Spleen (tissue), 11 donors: ENCODE measurements at regions not wholly inside any gene's neighbourhood (a gene's known extent, or its start where the extent isn't known, plus 50 kb on each side); places are given as distances from the start of the nearest gene placed in this dataset.

Source experiments
- DNase-seq: peaks from one replicate; pipeline ENCODE4 v3.0.0-alpha.2; 2020
- H3K27ac ChIP-seq, 8 donors: fragments of 200-600 bp; sonication (generic) in 7 of 8; 1 replicate in 4 of 8; 2 replicates in 4 of 8; pipeline versions ENCODE4 v1.5.0 to v1.8.0; 2016 to 2021; ENCODE audit warnings: inconsistent platforms in 4 of 8, mild to moderate bottlenecking in 4 of 8, moderate library complexity in 1 of 8
- H3K27me3 ChIP-seq, 7 donors: fragments of 200-600 bp; sonication (generic) in 6 of 7; replicated peaks in 1 of 7; 1 replicate in 4 of 7; 2 replicates in 3 of 7; pipeline versions ENCODE4 v1.5.0 to v1.8.0; 2016 to 2021; ENCODE audit warnings: inconsistent platforms in 3 of 7, mild to moderate bottlenecking in 1 of 7
- H3K36me3 ChIP-seq, 6 donors: fragments of 200-600 bp; sonication (generic) in 5 of 6; 1 replicate in 4 of 6; 2 replicates in 2 of 6; pipeline versions ENCODE4 v1.5.0 to v1.8.0; 2016 to 2021; ENCODE audit warnings: inconsistent platforms in 2 of 6
- H3K4me1 ChIP-seq, 6 donors: fragments of 200-600 bp; sonication (generic) in 5 of 6; 1 replicate in 3 of 6; 2 replicates in 3 of 6; pipeline versions ENCODE4 v1.5.0 to v1.8.0; 2016 to 2021; ENCODE audit warnings: inconsistent platforms in 3 of 6
- H3K4me3 ChIP-seq, 8 donors: fragments of 200-600 bp; sonication (generic) in 7 of 8; 1 replicate in 4 of 8; 2 replicates in 4 of 8; pipeline versions ENCODE4 v1.5.0 to v1.8.0; 2016 to 2021; ENCODE audit warnings: inconsistent platforms in 4 of 8, mild to moderate bottlenecking in 4 of 8, moderate library complexity in 2 of 8
- H3K9me3 ChIP-seq, 8 donors: fragments of 200-600 bp; sonication (generic) in 7 of 8; 1 replicate in 4 of 8; 2 replicates in 4 of 8; pipeline versions ENCODE4 v1.5.0 to v1.8.0; 2016 to 2021; ENCODE audit warnings: inconsistent platforms in 4 of 8
- POLR2A ChIP-seq, 3 donors: fragments of 450-650 bp; IDR thresholded peaks; one replicate each; pipeline ENCODE4 v1.5.1; 2017; ENCODE audit warnings: antibody characterized with exemption in 3 of 3, mild to moderate bottlenecking in 1 of 3
- POLR2AphosphoS5 ChIP-seq, 3 donors: sonication (generic); formaldehyde crosslinking; IDR thresholded peaks; one replicate each; pipeline ENCODE4 v1.5.1; 2017; ENCODE audit warnings: antibody characterized with exemption in 3 of 3
- WGBS, 5 donors: extraction: QIAGEN DNeasy Blood & Tissue Kit in 3 of 5; methylation state at CpG; one replicate each; pipeline versions ENCODE4 v1.1.5 to v1.1.7; 2013 to 2018; 5-methylcytosine and 5-hydroxymethylcytosine counted together
- intact Hi-C: fragments of 100-400 bp; cut with DNase I; formaldehyde crosslinking; loops from one replicate; pipeline ENCODE4 v1.15.0; 2023; ENCODE audit warnings: low total_unique reads
- TF ChIP-seq, protein P1 (sequence below), 11 experiments: fragments of 200-600 bp in 7 of 11; fragments of 450-650 bp in 4 of 11; sonication (generic) in 4 of 11; IDR thresholded peaks in 8 of 11; conservative IDR thresholded peaks in 3 of 11; 1 replicate in 7 of 11; 2 replicates in 4 of 11; pipeline versions ENCODE4 v1.4.0 to v1.8.0; 2016 to 2021; ENCODE audit warnings: antibody characterized with exemption in 11 of 11, inconsistent platforms in 4 of 11, mild to moderate bottlenecking in 1 of 11
- donor health status: healthy with polysubstance abuse.
- donor health status: DM: no; HTN: no; CAD: no; lungs with moderate emphysema.
- donor health status: DM: no; HTN: no; CAD: no.
- donor health status: Bipolar disorder and iron deficiency.
- donor health status: healthy.
- donor health status: DM: no; HTN: no; CAD: no.
- donor health status: DM: yes; HTN: yes; CAD: no.

GRCh38 chr6:78482801-78483552 lies 384.4 kb upstream of the IRAK1BP1 start:
- 60 to 78% (median 71%) methylated on average over 4 of the region's 4 CpGs for WGBS, 5 donors

DNA sequence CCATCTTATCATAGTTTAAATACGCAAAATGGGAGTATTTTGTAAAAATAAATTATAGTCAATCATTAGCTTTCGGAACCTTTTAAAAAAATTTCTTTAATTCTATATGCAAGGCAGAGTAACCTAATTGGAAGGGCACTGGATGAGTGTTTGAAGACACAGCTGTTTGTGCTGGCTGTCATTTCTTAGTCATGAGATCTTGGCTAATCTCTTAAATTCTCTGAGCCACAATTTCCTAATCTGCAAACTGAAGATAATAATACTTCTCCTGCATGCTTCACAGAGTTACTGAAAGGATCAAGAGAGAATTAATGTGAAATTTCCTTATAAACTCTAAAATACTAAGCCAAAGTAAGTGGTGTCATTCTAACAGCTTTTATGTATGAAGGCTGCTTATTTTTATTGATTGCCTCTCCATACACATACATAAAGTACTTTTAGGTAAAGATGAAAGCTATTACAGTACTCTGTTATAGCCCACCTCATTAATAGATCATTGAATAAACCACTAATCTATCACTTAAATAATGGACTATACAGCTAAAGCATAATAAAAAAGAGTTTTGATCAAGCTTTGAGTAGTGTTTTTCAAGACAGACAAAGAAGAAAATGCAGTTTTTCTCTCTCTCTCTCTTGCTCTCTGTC lies 383.7 kb upstream of the IRAK1BP1 start:
- no peak for DNase-seq
- 62 to 80% (median 79%) methylated on average over 2 of the region's 2 CpGs for WGBS, 5 donors

More at GRCh38 chr6:78482801-78483552, 384.4 kb upstream of the IRAK1BP1 start:
- TF ChIP-seq POLR2A (IDR thresholded peaks at IDR 0.05) (no peak), POLR2AphosphoS5 (IDR thresholded peaks at IDR 0.05) (no peak)
- TF ChIP-seq, protein P1, sequence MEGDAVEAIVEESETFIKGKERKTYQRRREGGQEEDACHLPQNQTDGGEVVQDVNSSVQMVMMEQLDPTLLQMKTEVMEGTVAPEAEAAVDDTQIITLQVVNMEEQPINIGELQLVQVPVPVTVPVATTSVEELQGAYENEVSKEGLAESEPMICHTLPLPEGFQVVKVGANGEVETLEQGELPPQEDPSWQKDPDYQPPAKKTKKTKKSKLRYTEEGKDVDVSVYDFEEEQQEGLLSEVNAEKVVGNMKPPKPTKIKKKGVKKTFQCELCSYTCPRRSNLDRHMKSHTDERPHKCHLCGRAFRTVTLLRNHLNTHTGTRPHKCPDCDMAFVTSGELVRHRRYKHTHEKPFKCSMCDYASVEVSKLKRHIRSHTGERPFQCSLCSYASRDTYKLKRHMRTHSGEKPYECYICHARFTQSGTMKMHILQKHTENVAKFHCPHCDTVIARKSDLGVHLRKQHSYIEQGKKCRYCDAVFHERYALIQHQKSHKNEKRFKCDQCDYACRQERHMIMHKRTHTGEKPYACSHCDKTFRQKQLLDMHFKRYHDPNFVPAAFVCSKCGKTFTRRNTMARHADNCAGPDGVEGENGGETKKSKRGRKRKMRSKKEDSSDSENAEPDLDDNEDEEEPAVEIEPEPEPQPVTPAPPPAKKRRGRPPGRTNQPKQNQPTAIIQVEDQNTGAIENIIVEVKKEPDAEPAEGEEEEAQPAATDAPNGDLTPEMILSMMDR (IDR thresholded peaks at IDR 0.05 in 8 of 11, conservative IDR thresholded peaks at IDR 0.05 in 3 of 11), result no peak
- no peaks in the 10 kb centered on the region for H3K27me3 ChIP-seq
- no peak overlapping the region for H3K27ac ChIP-seq
- no peaks in the 10 kb centered on the region for H3K36me3 ChIP-seq
- no peaks in the 10 kb centered on the region for H3K4me1 ChIP-seq
- no peak overlapping the region for H3K4me3 ChIP-seq
- intact Hi-C loops, result no loop called here
- DNase-seq, result no peak
- H3K9me3 ChIP-seq, result peaks cover 0 to 5% (median 0%) of the 10 kb centered on the region in 8 donors

DNA sequence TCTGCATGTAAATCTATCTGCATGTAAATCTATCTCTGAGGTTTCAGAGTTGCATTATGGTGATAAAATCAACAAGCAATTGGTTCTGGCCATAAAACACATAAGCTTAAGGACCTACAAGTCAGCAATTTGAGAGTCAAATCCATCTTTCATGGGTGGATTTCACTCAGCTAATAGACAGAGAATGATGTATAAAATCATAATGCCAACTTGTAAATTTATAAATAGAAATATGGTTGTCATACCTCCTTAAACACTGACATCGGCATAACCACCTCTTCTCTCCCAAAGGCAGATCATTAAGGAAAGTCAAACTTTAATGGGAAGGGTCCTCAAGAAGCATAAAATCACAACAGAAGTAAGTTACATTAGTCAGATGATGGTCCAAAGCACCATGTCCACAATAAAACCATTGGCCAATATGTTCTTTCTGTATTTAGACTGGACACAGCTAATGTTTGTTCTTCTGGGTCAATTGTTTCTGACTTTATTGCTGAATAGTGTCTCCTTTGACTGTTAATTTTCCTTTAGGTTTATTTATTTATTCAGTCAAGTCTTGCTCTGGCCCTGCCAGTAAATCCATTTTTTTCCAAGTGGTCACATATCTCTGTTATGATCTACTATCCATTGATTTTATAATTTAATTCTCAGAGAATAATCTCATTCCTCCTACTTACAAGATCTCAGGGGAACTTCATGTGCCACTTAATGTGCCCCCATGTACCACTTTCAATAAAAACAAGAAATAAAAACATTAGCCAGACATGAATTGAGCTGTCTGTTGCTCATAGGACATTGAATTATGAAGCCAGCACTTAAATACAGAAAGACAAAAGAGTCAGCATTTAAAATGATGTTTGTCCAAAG lies 382.9 kb upstream of the IRAK1BP1 start:
- H3K27ac ChIP-seq, result no peak overlapping the region
- intact Hi-C loops, result no loop called here
- H3K36me3 ChIP-seq, result no peaks in the 10 kb centered on the region
- DNase-seq, result no peak
- 81 to 98% (median 84%) methylated on average over 1 of the region's 1 CpG for WGBS, 5 donors
- H3K4me3 ChIP-seq, result no peak overlapping the region
- TF ChIP-seq, protein P1 (IDR thresholded peaks at IDR 0.05 in 8 of 11, conservative IDR thresholded peaks at IDR 0.05 in 3 of 11), result no peak
- no peak for TF ChIP-seq POLR2A (IDR thresholded peaks at IDR 0.05)
- TF ChIP-seq POLR2AphosphoS5 (IDR thresholded peaks at IDR 0.05), result no peak
- H3K4me1 ChIP-seq, result no peaks in the 10 kb centered on the region
- H3K9me3 ChIP-seq, result peaks cover 0 to under 1% (median 0%) of the 10 kb centered on the region in 8 donors
- no peaks in the 10 kb centered on the region for H3K27me3 ChIP-seq

More for the DNA sequence above, 383.7 kb upstream of the IRAK1BP1 start:
- Histone ChIP-seq H3K27ac (no peak overlapping the region), H3K36me3 (no peaks in the 10 kb centered on the region), H3K9me3 (peaks cover 0 to 4% (median 0%) of the 10 kb centered on the region in 8 donors), H3K4me3 (no peak overlapping the region), H3K4me1 (no peaks in the 10 kb centered on the region), H3K27me3 (no peaks in the 10 kb centered on the region)
- intact Hi-C loops, result no loop called here
- TF ChIP-seq, protein P1 (IDR thresholded peaks at IDR 0.05 in 8 of 11, conservative IDR thresholded peaks at IDR 0.05 in 3 of 11), result no peak
- TF ChIP-seq POLR2A (IDR thresholded peaks at IDR 0.05) (no peak), POLR2AphosphoS5 (IDR thresholded peaks at IDR 0.05) (no peak)
